Suppressor macrophage treated with lipopolysaccharide for 1 hour (primary cell): ENCODE measurements at regions not wholly inside any gene's neighbourhood (a gene's known extent, or its start where the extent isn't known, plus 50 kb on each side); places are given as distances from the start of the nearest gene placed in this dataset.
"Not testable (repeated sequence)": the region's sequence is repeated elsewhere in the genome, so short reads cannot be mapped to it uniquely, and the experiment has no call there.

ENCODE experiments used
- DNase-seq, 3 donors: peaks; one replicate each; pipeline ENCODE4 v3.0.0-alpha.2; 2020 to 2022

DNA sequence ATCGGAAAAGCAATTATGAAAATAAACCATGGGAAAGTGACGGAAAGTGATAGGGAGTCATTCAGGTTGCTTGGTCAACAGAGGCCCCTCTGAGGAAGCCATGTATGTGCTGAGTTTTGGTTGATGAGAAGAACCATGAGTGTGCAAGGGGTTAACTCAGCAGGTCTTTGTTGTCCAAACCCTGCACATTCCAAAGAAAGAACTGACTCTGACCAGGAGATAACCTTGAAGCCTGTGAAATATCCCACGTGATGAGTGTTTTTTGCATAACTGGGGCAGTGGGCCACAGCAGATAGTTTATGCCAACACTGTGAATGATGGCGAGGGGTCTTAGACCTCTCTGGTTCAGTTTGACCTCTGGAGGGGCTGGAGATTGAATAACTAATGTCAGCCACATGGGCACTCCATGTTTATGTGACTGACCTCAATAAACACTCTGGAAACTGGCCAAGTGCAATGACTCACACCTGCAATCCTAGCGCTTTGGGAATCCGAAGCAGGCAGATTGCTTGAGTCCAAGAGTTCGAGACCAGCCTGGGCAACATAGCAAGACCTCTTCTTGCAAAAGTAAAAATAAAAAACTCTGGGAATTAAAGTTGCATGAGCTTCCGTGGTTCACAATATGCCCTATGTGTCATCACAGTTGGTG lies 154.0 kb upstream of the FOXK1 start:
- no peak for DNase-seq

DNA sequence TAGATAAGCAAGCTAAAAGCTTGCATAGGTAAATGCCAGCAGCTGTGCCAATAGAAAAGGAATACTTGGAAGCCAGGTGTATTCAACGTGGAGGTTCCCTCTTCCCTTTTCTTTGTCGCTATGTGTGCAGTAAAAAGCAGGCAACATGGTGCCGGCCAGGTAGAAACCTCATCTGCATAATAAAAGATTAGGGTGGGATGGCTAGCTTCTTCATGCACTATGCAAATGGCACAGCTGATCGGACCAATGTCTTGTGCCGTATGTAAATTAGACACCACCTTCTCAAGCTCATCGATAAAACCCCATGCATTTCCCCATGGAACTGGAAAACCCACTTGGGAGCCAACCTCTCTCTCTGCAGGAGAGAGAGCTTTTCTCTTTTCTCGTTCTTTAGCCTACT lies 150.9 kb upstream of the FOXK1 start:
- DNase-seq: no peak

- DNase-seq: not testable (repeated sequence)
These were observed 148.8 kb upstream of the FOXK1 start for GRCh38 chr7:4533339-4533738.

DNA sequence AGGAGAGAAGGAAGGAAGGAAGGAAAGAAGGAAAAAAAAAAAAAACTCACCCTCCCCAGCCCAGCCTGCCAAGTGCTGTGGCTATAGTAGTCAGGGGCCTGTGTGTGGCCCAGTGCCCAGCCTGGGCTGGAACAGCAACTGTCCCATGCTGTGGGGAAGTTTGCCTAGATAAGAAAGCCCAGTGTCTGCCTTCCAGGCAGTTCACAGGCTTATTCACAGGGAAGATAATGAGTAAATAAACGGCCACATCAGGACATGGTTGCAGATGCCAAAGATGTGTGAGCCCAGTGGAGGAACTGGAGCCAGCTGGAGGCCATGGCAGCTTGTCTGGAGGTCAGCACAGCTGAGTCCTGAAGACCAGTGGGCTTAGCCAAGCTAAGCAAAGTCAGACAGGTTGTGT lies 132.4 kb upstream of the FOXK1 start:
- DNase-seq: no peak

GRCh38 chr7:4550117-4550516 lies 132.0 kb upstream of the FOXK1 start:
- no peak for DNase-seq

GRCh38 chr7:4552985-4553384 lies 129.1 kb upstream of the FOXK1 start:
- DNase-seq: no peak

DNA sequence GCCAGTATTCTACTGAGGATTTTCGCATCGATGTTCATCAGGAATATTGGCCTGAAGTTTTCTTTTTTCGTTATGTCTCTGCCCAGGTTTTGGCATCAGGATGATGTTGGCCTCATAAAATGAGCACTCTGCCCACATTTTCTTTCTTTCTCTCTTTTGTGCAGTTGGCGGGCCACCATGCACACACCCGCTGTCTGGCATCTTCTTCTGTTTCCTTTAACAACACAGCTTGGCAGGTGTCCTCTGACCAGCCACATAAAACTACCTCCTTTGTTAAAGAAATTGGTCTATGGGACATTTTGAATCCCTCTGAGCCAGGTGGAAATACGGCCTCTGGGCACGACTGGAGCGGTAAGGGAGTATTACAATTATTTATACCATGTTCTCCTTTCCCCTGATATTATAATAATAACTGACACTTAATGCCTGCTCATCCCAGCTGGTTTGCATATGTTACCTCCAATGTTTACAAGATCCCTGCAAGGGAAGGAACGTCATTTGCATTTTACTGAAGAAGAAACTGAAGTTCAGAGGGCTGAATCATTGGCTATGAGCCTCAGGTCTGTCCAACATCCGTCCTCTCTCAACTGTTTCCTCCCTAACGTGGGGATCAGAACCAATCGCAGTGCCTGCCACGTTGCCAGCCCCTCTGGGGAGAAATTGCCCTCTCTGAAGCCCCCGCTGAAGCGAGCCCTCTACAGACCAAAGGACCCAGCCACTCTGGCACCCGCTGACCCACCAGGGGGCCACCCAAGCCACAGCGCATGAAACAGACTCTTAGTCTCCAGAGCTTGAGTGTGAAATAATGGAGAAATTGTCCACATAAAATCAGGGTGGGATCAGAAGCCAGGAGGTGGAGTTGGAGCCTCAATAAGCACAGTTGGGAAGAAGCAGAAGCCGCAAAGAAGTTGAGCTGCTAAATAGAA lies 125.0 kb upstream of the FOXK1 start:
- no peak for DNase-seq

DNA sequence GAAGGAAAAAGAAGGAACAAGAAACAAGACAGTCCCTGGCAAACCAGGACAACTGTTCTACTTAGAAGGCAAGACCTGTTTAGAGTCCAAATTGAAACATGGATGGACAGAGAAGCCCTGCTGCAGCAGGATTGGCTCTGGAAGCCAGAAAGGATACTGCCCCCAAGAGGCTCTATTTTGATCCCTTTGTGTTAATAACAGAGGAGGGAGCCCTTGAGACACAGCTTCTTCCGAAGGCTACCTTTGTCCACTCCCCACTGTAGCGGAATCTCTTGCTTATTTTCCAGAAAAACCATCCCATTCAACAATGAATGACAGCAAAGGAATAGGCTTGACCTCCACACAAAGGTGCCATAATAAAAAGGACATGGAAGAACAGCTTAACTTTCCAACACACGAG lies 120.3 kb upstream of the FOXK1 start:
- no peak for DNase-seq

DNA sequence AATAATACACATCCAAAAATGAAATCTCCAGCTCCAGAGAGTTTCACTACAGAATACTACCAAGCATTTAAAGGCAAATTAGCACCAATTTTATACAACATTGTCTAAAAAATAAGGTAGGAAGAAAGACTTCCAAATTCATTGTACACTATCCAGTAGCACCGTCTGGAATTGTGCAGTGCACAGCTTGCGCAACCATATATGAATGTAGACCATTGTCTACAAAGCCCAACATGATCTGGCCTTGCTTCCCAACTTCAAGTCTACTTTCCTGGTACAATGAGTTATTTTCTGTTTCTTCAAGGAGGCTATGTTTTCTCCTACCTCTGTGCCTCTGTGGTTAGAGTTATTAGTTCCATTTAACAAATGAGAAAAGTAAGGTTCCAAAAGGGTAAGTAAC lies 115.4 kb upstream of the FOXK1 start:
- DNase-seq: no peak

DNA sequence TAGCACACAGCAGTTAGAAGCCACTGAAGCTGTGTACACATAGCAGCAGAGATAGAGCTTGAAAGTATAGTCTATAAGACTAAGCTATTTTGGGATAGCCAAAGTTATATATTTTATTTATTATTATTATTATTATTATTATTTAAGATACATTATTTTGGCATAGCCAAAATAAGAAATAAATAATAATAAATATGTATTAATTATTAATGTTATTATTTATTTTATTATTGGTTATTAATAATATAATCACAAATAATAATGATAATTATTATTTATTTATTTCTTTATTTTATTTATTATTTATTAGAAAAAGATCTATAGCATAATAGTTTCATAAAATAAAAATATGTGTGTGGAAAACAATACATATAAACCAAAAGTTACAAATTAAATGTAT lies 107.2 kb upstream of the FOXK1 start:
- DNase-seq: no peak

- DNase-seq: no peak
These were observed 106.8 kb upstream of the FOXK1 start for GRCh38 chr7:4575254-4575653.

GRCh38 chr7:4602905-4603842 lies 78.9 kb upstream of the FOXK1 start:
- no peak for DNase-seq

GRCh38 chr7:4603843-4604231 lies 78.3 kb upstream of the FOXK1 start:
- DNase-seq: no peak

DNA sequence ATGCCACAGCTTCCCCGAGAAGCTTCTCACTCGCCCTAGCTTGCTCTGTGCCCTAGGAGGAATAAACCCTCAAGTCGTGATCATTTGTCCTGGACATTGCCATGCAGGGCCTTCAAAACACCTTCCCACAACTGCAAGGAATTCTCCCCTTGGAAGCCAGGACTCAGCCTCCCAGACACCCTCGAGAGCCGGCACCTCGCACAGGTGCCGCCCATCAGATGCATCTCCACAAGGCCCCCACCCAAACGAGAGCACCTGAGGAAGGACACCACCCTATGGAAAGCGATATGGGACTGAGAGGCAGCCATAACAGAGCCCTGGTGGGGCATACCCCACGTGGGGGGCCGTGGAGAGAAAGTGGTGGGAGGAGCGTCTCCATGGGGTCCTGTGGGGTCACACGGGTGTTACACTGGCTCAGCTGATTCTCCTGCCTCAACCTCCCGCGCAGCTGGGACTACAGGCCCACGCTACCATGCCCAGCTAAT lies 77.6 kb upstream of the FOXK1 start:
- no peak for DNase-seq

DNA sequence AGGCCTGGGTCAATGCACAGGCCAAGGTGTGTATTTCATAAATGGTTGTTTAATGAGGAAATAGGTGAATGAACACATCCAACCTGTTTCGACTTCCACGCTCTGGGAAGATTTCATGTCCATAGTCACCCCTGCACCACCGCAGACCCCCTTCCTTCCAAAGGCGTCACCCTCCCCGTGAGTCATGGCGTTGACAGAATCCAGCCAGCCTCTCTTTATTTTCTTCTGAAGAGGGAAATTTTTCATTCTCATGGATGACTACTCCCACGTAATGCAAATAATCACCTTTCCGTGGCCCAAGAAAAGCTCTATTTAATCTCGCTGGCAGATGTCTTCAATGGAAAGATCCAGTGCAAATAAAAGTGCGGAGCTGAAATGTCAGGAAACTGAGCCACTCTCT lies 75.3 kb upstream of the FOXK1 start:
- DNase-seq: no peak

DNA sequence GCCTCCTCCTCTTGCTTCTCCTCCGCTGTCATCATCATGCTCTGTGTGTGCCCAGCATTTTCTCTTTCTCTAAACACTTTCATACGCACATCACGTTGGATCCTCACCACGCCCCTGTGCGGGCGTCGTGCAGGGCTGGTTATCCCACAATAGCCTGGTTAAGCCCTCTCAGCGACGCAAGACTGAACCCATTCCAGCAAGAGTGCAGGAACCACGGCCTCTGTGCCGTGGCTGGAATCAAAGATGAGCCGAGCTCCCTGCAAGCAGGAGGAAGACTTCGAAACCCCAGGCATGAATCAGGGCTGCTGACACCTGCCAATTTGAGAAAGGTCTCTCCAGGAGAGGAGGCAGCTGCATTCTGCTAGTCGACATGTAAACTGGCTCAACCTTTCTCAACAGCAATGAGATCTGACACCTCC lies 74.8 kb upstream of the FOXK1 start:
- no peak for DNase-seq

DNA sequence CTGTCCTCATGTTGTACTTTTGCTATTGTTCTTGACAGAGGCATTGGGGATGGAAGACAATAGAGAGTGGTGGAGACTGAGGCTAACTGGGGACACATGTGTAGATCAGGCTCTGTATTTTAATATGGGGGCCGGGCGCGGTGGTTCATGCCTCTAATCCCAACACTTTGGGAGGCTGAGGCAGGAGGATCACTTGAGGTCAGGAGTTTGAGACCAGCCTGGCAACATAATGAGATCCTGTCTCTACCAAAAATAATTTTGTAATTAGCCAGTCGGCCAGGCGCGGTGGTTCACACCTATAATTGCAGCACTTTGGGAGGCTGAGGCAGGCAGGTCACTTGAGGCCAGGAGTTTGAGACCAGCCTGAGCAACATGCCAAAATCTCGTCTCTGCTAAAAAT lies 72.5 kb upstream of the FOXK1 start:
- DNase-seq: not testable (repeated sequence)

DNA sequence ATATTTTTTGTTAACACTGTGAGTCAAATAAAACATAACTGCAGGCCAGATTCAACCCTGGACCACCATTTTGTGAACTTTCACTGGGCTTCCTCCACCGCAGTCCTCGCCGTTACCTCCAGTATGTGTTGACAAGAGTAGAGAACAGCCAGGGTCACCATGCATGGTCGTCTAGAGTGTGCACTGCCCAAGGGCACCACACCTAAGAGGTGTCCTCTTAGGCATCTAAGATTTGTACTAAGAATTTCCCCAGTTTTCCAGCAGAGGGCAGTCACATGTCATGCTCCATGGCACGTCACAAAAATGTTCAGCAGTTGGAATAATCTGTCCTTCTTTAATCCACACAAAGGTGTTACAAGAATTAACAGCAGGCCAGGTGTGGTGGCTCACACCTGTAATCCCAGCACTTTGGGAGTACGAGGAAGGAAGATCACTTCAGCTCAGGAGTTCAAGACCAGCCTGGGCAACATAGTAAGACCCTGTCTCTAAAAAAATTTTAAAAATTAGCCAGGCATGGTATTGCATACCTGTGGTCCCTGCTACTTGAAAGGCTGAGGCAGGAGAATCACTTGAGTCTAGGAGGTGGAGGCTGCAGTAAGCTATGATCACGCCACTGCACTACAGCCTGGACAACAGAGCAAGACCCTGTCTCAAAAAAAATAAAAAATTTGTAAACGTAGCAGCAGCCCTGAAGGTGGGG lies 71.2 kb upstream of the FOXK1 start:
- DNase-seq: peak; percentile 78 to 87 (median 80)

DNA sequence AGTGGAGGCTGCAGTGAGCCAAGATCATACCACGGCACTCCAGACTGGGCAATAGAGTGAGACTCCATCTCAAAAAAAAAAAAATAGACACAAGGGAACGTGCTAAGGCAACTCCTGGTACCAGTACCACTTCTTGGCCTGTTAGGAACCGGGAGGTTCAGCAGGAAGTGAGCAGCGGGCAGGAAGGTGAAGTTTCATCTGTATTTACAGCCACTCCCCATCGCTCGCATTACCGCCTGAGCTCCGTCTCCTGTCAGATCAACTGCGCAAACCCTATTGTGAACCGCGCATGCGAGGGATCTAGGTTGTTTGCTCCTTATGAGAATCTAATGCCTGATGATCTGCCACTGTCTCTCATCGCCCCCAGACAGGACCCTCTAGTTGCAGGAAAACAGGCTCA lies 69.9 kb upstream of the FOXK1 start:
- no peak for DNase-seq

DNA sequence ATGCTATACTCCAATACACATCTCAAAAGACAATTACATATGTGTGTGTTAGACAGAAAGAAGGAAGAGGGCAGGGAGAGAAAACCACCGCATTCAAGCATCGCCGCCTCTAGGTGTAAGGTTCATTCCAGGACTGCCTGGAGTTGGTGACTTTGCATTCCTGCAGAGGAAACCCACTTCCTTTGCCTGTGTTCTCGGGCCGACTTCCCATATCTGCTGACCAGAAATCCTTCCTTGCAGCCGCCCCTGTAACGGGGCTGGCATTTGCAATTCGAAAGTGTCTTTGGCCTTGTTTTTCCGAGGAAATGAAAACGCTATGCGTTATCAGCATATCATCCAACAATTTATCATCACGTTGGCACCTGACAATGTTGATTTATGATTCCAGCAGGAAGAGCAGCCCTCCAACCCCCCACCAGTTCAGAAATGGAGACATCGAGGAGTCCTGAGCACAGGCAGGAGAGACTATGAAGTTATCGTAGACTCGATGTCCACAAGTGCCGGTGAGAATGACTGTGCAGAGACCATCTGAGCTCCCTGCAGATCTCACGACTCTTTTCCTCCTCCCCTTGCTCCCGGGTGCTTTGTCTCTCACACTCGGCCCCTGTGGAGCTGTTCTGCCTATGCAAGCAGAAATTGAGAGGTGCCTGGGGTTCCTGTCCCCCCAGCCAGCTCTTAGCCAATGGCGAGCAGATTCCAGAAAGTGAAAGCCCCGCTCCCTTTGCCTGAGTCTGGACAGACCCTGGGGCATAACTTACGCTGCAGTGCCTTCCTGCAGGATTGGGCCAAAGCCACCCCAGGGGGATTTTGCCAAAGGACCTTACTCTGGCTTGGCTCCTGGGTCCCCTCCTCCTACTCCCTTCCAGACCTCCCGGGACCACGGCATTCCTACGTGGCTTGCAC lies 68.9 kb upstream of the FOXK1 start:
- peak; percentile 34 to 47 (median 45) for DNase-seq

DNA sequence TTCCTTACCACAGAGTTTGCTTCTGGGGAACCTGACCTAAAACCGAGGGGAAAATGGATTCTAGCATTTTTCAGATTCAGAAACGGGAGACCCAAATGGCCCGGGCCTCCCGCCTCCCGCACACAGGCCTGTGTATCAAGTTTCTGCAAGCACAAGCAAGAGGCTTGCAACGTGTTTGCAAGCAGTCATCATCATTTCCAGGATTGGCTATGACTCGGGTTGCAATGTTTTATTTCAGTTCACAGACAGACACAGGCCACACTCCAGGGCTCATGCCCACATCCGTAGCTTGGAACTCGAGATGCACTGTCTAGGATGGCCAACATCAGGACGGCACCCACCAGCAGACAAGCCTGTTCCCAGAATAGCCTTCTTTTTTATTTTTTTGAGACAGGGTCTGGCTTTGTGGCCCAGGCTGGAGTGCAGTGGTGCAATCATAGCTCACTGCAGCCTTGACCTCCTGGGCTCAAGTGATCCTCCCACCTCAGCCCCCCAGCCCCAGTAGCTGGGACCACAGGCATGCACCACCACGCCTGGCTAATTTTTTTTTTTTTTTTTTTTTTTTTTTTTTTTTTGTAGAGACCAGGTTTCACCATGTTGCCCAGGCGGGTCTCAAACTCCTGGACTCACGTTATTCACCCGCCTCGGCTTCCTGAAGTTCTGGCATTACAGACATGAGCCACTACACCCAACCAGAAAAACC lies 68.1 kb upstream of the FOXK1 start:
- peak in 1 of 3 donors; percentile 23 for DNase-seq
